ENCODE measurements at regions not wholly inside any gene's neighbourhood (a gene's known extent, or its start where the extent isn't known, plus 50 kb on each side); places are given as distances from the start of the nearest gene placed in this dataset.

- TF ChIP-seq CTCF (IDR thresholded peaks at IDR 0.05) (no peak), POLR2A (IDR thresholded peaks at IDR 0.05) (no peak)
- intact Hi-C loops (cut with DNase I) = no loop called here
Observed at GRCh38 chr7:25456467-25457171, 228.3 kb upstream of the NPVF start.

GRCh38 chr7:25459057-25459456 is 230.8 kb upstream of the NPVF start:
- Histone ChIP-seq H3K27ac (no peak overlapping the region), H3K27me3 (peaks cover 0 to 5% of the 10 kb centered on the region in 2 donors), H3K9me3 (no peaks in the 10 kb centered on the region), H3K4me3 (no peak overlapping the region), H3K4me1 (peaks cover 17% of the 10 kb centered on the region), H3K36me3 (replicated peaks in 1 of 2; ENCODE audit: insufficient read depth in 1 of 2, low read depth in 2 of 2) (no peaks in the 10 kb centered on the region)
- ATAC-seq (no peak), DNase-seq (no peak)
- no peak for TF ChIP-seq CTCF (IDR thresholded peaks at IDR 0.05)
- TF ChIP-seq POLR2A (IDR thresholded peaks at IDR 0.05) = no peak
- intact Hi-C loops (cut with DNase I) = no loop called here

More at GRCh38 chr7:25456467-25457171, 228.3 kb upstream of the NPVF start:
- peaks cover 0 to 5% of the 10 kb centered on the region in 2 donors for H3K27me3 ChIP-seq
- no peaks in the 10 kb centered on the region for H3K9me3 ChIP-seq
- ATAC-seq = peak; percentile 71
- 32 to 33% methylated on average over 8 of the region's 8 CpGs for WGBS, 2 donors
- peak overlapping the region in 1 of 4 donors; percentile 42 for H3K27ac ChIP-seq
- peaks cover 17% of the 10 kb centered on the region for H3K4me1 ChIP-seq
- H3K4me3 ChIP-seq = no peak overlapping the region
- H3K36me3 ChIP-seq (replicated peaks in 1 of 2; ENCODE audit: insufficient read depth in 1 of 2, low read depth in 2 of 2) = no peaks in the 10 kb centered on the region
- peak; percentile 32 to 68 (median 51) for DNase-seq

- H3K36me3 ChIP-seq (replicated peaks in 1 of 2; ENCODE audit: insufficient read depth in 1 of 2, low read depth in 2 of 2) = no peaks in the 10 kb centered on the region
- H3K9me3 ChIP-seq = no peaks in the 10 kb centered on the region
- no peak overlapping the region for H3K27ac ChIP-seq
- DNase-seq (no peak), ATAC-seq (no peak)
- 53 to 56% methylated on average over 5 of the region's 5 CpGs for WGBS, 2 donors
- peaks cover 17% of the 10 kb centered on the region for H3K4me1 ChIP-seq
- no peak overlapping the region for H3K4me3 ChIP-seq
- H3K27me3 ChIP-seq = peaks cover 0 to 5% of the 10 kb centered on the region in 2 donors
- intact Hi-C loops (cut with DNase I) = no loop called here
- TF ChIP-seq CTCF (IDR thresholded peaks at IDR 0.05) (no peak), POLR2A (IDR thresholded peaks at IDR 0.05) (no peak)
Observed at GRCh38 chr7:25460433-25460832, 232.1 kb upstream of the NPVF start.

- TF ChIP-seq POLR2A (IDR thresholded peaks at IDR 0.05) = no peak
- no peak for TF ChIP-seq CTCF (IDR thresholded peaks at IDR 0.05)
- no peaks in the 10 kb centered on the region for H3K36me3 ChIP-seq (replicated peaks in 1 of 2; ENCODE audit: insufficient read depth in 1 of 2, low read depth in 2 of 2)
- DNase-seq (no peak), ATAC-seq (no peak)
- WGBS, 2 donors = 83 to 86% methylated on average over 6 of the region's 6 CpGs
- no peaks in the 10 kb centered on the region for H3K27me3 ChIP-seq
- H3K4me3 ChIP-seq = no peak overlapping the region
- no peaks in the 10 kb centered on the region for H3K4me1 ChIP-seq
- no peak overlapping the region for H3K27ac ChIP-seq
- no peaks in the 10 kb centered on the region for H3K9me3 ChIP-seq
- intact Hi-C loops (cut with DNase I) = no loop called here
Observed at GRCh38 chr7:25469669-25470068, 241.4 kb upstream of the NPVF start.
